Gastrocnemius medialis (tissue), 4 donors: ENCODE measurements at regions not wholly inside any gene's neighbourhood (a gene's known extent, or its start where the extent isn't known, plus 50 kb on each side); places are given as distances from the start of the nearest gene placed in this dataset.

ENCODE experiments used
- POLR2A ChIP-seq, 2 donors: fragments of 450-650 bp; IDR thresholded peaks; one replicate each; pipeline ENCODE4 v1.6.1; 2017; ENCODE audit warnings: antibody characterized with exemption in 2 of 2, mild to moderate bottlenecking in 2 of 2, moderate library complexity in 2 of 2
- TF ChIP-seq, protein P1 (sequence below), 5 experiments: fragments of 450-650 bp in 3 of 5; fragments of 200-600 bp in 2 of 5; sonication (generic) in 2 of 5; IDR thresholded peaks in 4 of 5; conservative IDR thresholded peaks in 1 of 5; 1 replicate in 4 of 5; 2 replicates in 1 of 5; pipeline ENCODE4 v1.5.1; 2016 to 2019; ENCODE audit warnings: antibody characterized with exemption in 5 of 5, mild to moderate bottlenecking in 3 of 5, moderate library complexity in 3 of 5

DNA sequence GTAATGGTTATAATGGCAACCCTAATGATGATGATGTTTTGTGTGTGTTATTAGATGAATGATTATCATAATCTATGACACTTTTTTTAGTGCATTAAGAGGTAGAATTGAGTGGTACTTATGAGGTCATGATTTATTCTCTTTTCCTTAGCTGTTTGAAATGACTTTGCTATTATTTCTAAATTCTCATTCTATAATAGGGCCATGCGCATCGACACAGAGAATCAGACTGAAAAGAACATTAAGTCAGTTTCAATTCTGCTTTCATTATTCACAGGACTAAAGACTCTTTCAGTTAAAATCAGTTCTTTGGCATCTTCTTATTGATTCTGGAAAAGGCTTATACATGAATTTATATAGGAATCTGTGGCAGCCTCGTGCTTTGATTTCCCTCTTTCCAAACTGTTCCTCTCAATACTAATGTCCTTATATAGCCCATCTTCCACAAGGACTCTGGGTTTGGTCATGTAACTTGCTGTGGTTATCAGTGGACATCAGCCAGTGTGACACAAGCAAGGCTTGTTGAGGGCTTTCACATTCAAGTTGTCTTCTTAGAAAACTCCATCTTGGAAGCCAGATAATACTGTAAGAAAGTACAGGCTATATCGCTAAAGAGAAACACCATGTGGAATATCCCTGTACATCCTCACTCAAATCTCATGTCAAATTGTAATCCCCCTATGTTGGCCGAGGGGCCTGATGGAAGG is 140.3 kb upstream of the CHD1 start:
- TF ChIP-seq, protein P1, sequence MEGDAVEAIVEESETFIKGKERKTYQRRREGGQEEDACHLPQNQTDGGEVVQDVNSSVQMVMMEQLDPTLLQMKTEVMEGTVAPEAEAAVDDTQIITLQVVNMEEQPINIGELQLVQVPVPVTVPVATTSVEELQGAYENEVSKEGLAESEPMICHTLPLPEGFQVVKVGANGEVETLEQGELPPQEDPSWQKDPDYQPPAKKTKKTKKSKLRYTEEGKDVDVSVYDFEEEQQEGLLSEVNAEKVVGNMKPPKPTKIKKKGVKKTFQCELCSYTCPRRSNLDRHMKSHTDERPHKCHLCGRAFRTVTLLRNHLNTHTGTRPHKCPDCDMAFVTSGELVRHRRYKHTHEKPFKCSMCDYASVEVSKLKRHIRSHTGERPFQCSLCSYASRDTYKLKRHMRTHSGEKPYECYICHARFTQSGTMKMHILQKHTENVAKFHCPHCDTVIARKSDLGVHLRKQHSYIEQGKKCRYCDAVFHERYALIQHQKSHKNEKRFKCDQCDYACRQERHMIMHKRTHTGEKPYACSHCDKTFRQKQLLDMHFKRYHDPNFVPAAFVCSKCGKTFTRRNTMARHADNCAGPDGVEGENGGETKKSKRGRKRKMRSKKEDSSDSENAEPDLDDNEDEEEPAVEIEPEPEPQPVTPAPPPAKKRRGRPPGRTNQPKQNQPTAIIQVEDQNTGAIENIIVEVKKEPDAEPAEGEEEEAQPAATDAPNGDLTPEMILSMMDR (IDR thresholded peaks at IDR 0.05 in 4 of 5, conservative IDR thresholded peaks at IDR 0.05 in 1 of 5), result no peak
- TF ChIP-seq POLR2A (IDR thresholded peaks at IDR 0.05), result no peak
